ENCODE measurements at regions not wholly inside any gene's neighbourhood (a gene's known extent, or its start where the extent isn't known, plus 50 kb on each side); places are given as distances from the start of the nearest gene placed in this dataset.

- BruUV-seq (replicated peaks): no TSS peak
- Histone ChIP-seq H3K4me3 (ENCODE audit: low read depth, low read length, poor library complexity, severe bottlenecking) (no peak overlapping the region), H2AFZ (ENCODE audit: low read length) (no peak overlapping the region), H4K20me1 (ENCODE audit: insufficient read depth, low read length) (no peaks in the 10 kb centered on the region; the same call in 1 of the 2 replicates), H3K79me2 (ENCODE audit: insufficient read depth, low read depth, low read length) (no peaks in the 10 kb centered on the region), H3K9me2 (ENCODE audit: insufficient read depth, low read length) (no peaks in the 10 kb centered on the region), H3K4me2 (ENCODE audit: low read length) (no peak overlapping the region), H3K4me1 (ENCODE audit: insufficient read depth, low read length, poor library complexity, severe bottlenecking) (no peaks in the 10 kb centered on the region), H3K27ac (ENCODE audit: low read depth, low read length, poor library complexity, severe bottlenecking) (no peak overlapping the region), H3K9me3 (ENCODE audit: low read length) (no peaks in the 10 kb centered on the region), H3K36me3 (ENCODE audit: insufficient read depth, low read length) (no peaks in the 10 kb centered on the region)
- no peak for DNase-seq (ENCODE audit: low spot score)
- ChIA-PET CTCF (ENCODE audit: unreplicated experiment) (no interaction called here), POLR2A (interaction anchor here (1.5 kb wide), 1 partner anchor 14 kb away, joined by 3 read pairs; no protein-coding TSS in a partner anchor)
- intact Hi-C loops (cut with micrococcal nuclease; ENCODE audit: unreplicated experiment): no loop called here
- TF ChIP-seq EZH2phosphoT487 (IDR thresholded peaks at IDR 0.05; ENCODE audit: borderline replicate concordance, low read depth, low read length) (no peak), CTCF (conservative IDR thresholded peaks at IDR 0.05; ENCODE audit: low read length) (no peak)
These were observed 439.0 kb upstream of the USP24 start for GRCh38 chr1:55654171-55654570.

- CTCF ChIA-PET (ENCODE audit: unreplicated experiment): no interaction called here
- POLR2A ChIA-PET: no interaction called here
- no peaks in the 10 kb centered on the region for H3K79me2 ChIP-seq (ENCODE audit: insufficient read depth, low read depth, low read length)
- intact Hi-C loops (cut with micrococcal nuclease; ENCODE audit: unreplicated experiment): no loop called here
- H3K4me1 ChIP-seq (ENCODE audit: insufficient read depth, low read length, poor library complexity, severe bottlenecking): no peaks in the 10 kb centered on the region
- H3K9me3 ChIP-seq (ENCODE audit: low read length): no peaks in the 10 kb centered on the region
- H3K9me2 ChIP-seq (ENCODE audit: insufficient read depth, low read length): no peaks in the 10 kb centered on the region
- TF ChIP-seq CTCF (conservative IDR thresholded peaks at IDR 0.05; ENCODE audit: low read length) (no peak), EZH2phosphoT487 (IDR thresholded peaks at IDR 0.05; ENCODE audit: borderline replicate concordance, low read depth, low read length) (no peak)
- no TSS peak for BruUV-seq (replicated peaks)
- H4K20me1 ChIP-seq (ENCODE audit: insufficient read depth, low read length): no peaks in the 10 kb centered on the region; the same call in 1 of the 2 replicates
- no peak for DNase-seq (ENCODE audit: low spot score)
- no peak overlapping the region for H3K4me2 ChIP-seq (ENCODE audit: low read length)
- H3K4me3 ChIP-seq (ENCODE audit: low read depth, low read length, poor library complexity, severe bottlenecking): no peak overlapping the region
- no peak overlapping the region for H2AFZ ChIP-seq (ENCODE audit: low read length)
- no peaks in the 10 kb centered on the region for H3K36me3 ChIP-seq (ENCODE audit: insufficient read depth, low read length)
- H3K27ac ChIP-seq (ENCODE audit: low read depth, low read length, poor library complexity, severe bottlenecking): no peak overlapping the region
These were observed 435.3 kb upstream of the USP24 start for GRCh38 chr1:55650444-55650843.

GRCh38 chr1:55646181-55646580, 431.0 kb upstream of the USP24 start:
- DNase-seq (ENCODE audit: low spot score): no peak
- H3K4me2 ChIP-seq (ENCODE audit: low read length): no peak overlapping the region
- ChIA-PET POLR2A (no interaction called here), CTCF (ENCODE audit: unreplicated experiment) (no interaction called here)
- no peaks in the 10 kb centered on the region for H3K4me1 ChIP-seq (ENCODE audit: insufficient read depth, low read length, poor library complexity, severe bottlenecking)
- H4K20me1 ChIP-seq (ENCODE audit: insufficient read depth, low read length): no peaks in the 10 kb centered on the region
- H2AFZ ChIP-seq (ENCODE audit: low read length): no peak overlapping the region
- no peaks in the 10 kb centered on the region for H3K79me2 ChIP-seq (ENCODE audit: insufficient read depth, low read depth, low read length)
- no peak for TF ChIP-seq EZH2phosphoT487 (IDR thresholded peaks at IDR 0.05; ENCODE audit: borderline replicate concordance, low read depth, low read length)
- TF ChIP-seq CTCF (conservative IDR thresholded peaks at IDR 0.05; ENCODE audit: low read length): no peak
- no peak overlapping the region for H3K27ac ChIP-seq (ENCODE audit: low read depth, low read length, poor library complexity, severe bottlenecking)
- no peak overlapping the region for H3K4me3 ChIP-seq (ENCODE audit: low read depth, low read length, poor library complexity, severe bottlenecking)
- H3K36me3 ChIP-seq (ENCODE audit: insufficient read depth, low read length): no peaks in the 10 kb centered on the region
- H3K9me3 ChIP-seq (ENCODE audit: low read length): no peaks in the 10 kb centered on the region
- no peaks in the 10 kb centered on the region for H3K9me2 ChIP-seq (ENCODE audit: insufficient read depth, low read length)
- intact Hi-C loops (cut with micrococcal nuclease; ENCODE audit: unreplicated experiment): no loop called here
- BruUV-seq (replicated peaks): no TSS peak
